HG02798 (cell line): ENCODE measurements at regions not wholly inside any gene's neighbourhood (a gene's known extent, or its start where the extent isn't known, plus 50 kb on each side); places are given as distances from the start of the nearest gene placed in this dataset.

Experiments used
- ATAC-seq: cut with Tn5 transposase; IDR thresholded peaks from one replicate; pipeline ENCODE4 v1.9.1; 2021; ENCODE audit warnings: mild to moderate bottlenecking; ENCODE audit not compliant: unreplicated experiment, poor library complexity

- ATAC-seq, result no peak
These were observed 54.4 kb upstream of the C1orf174 start for GRCh38 chr1:3954170-3955169.

DNA sequence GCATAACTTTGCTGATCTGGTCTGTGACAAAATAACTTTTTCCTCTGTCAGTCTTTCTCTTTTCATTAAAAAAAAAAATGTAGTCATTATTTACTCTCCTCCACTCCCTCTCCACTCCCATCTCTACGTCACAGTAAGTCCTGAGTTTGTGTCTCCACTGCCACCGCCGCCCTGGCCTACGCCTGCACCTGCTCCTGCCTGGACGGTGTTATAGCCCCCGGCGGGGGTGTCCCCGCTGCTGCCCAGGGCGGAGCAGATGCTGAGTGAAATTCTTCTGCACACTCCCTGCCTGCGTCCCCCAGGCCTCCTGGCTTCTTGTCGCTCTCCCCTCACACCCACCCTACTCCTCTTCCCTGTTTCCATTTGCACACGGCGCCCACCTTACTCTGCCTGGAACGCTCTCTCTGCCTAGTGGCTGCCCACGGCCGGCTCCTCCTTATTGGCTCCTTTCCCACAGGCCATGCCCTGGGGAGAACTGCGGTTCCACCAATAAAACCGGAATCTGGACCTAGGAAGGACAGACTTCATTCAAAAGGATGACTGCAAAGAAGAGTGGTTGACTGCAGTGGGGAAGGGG, 55.2 kb upstream of the C1orf174 start:
- ATAC-seq, result no peak

DNA sequence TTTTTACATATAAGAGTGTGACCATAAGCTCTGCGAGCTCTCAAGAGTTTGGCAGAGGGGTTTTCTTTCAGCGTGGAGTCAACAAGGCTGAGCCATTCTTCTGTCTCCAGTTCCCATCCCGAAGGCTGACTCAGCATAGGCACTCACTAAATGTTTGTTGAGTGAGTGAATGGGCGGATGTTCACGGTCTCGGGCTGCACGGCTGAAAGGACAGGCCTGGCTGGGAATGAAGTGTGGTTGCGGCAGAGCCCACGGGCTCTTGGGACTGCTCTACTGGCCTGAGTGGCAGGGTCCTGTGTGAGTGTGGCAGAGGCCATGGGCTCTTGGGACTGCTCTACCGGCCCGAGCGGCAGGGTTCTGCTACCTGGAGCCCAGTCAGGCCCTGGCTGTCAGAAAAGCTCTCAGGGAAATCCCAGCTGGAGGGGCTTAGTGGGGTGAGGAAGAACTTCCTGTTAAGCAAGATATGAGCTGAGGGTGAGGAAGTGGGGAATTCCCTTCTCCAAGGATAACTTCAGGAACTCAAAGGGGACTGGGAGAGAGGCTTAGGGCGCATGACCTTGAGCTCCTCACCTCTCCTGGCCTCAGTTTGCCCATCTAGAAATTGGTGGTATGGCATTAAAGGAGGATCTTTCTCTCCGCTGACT, 56.6 kb upstream of the C1orf174 start:
- ATAC-seq, result no peak

GRCh38 chr1:3959361-3959760, 59.3 kb upstream of the C1orf174 start:
- no peak for ATAC-seq

DNA sequence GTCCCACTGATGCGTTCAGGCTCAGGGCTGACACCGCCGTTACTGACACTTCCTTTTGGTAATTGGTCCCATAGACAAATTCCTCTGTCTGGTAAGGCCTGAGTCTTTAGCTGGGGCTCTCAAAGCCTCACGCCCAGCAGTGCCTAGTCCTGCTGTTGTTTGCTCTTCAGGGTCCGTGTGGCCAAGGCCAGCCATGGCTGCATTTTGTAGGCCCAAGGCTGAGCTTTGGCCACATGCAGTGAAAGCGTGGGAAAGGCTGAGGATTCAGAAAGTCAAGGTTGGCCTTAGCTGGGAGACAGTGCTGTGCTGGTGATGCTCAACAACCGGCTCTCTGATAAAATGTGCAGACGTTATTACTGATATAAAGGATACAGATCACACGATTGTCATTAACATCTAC, 63.5 kb upstream of the C1orf174 start:
- no peak for ATAC-seq

DNA sequence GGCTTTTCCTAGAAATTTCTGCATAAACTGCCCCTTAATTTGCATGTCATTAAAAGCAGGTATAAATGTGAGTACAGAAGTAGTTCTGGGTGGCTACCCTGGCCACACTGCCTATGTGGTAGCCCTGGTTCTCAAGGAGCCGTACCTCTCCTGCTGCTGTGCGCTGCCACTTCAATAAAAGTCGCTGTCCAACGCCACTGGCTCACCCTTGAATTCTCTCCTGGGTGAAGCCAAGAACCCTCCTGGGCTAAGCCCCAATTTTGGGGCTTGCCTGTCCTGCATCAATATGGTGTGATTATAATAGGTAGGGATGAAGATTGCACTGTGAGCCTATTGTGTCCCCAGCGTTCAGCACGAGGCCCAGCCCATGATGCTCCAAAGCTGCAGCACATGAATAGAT, 65.6 kb upstream of the C1orf174 start:
- no peak for ATAC-seq

GRCh38 chr1:3968851-3969250, 68.8 kb upstream of the C1orf174 start:
- ATAC-seq, result no peak

DNA sequence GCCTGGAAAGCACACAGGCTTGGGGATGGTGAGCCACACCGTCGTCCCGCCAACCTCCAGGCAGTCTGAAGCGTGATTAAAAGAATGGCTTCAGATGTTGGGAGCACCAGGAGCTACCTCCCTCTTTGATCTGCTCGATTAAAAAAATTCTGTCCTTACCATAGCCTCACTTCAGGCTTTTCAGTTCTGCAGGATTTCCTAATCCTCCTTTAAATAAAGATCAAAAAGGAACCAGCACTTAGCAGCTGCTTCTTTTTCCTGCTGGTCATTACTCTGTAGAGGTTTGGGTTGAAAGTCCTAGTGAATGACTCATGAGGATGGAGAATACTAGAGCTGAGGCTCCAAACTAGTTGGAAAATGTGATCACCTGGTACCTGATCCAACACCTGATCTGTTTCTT, 71.9 kb upstream of the C1orf174 start:
- no peak for ATAC-seq

DNA sequence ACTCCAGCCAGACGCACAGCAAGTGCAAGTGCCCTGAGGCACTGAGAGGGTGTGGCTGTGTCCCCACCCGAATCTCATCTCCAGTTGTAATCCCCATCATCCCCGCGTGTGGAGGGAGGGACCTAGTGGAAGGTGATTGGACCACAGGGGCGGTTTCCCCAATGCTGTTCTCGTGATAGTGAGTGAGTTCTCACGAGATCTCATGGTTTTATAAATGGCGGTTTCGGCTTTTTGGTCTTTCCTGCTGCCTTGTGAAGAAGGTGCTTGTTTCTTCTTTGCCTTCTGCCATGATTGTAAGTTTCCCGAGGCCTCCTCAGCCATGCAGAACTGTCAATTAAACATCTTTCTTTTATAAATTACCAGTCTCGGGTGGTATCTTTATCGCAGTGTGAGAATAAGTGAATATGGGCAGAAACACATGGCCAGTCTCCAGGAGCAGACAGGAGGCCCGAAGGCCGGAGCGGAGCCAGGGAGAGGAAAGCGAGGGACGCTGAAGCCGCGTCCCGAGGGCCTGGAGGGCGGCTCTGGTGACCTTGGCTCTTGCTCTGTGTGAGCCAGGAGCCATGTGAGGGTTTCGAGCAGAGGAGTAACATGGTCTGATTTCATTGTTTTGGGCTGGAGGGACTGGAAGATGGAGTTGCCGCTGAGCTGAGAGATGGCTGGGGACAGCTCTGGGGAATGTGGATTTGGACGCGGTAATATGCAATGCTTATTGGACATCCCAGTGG, 76.0 kb upstream of the C1orf174 start:
- ATAC-seq, result no peak

DNA sequence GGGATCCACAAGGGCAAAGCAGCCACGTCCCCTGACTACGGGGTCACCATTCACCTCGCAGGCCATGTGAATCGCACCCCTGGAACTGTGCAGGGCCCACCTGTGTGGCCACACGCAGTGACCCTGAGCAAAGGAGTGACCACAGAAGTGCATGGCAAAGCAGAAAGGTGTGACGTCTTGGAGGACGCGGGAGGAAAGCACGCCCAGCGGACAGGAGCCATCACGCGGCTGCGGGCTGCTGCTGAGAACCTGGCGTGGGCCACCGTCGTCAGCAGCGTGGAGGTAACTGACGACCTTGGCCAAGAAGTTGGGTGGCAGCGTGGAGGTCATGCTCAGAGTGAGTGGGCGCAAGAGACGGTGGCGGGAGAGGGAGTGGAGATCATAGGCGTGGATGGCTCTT, 76.7 kb upstream of the C1orf174 start:
- ATAC-seq, result no peak

GRCh38 chr1:3978196-3978989, 78.3 kb upstream of the C1orf174 start:
- ATAC-seq, result no peak

DNA sequence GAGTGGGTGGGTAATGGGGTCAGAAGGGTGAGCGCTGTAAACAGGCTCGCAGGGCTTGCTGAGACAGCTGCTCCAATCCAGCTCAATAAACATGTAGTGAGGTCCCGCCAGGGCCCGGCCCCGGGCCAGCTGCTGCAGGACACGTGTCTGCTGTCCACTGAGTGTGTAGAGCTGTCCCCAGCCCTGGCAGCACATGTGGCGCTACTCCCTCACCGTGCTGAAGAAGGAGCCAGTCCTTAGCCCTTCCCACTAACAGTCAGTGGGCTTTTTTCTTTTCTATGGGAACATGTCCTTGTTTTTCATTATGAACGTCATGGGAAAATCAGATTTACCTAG, 78.9 kb upstream of the C1orf174 start:
- ATAC-seq, result no peak

DNA sequence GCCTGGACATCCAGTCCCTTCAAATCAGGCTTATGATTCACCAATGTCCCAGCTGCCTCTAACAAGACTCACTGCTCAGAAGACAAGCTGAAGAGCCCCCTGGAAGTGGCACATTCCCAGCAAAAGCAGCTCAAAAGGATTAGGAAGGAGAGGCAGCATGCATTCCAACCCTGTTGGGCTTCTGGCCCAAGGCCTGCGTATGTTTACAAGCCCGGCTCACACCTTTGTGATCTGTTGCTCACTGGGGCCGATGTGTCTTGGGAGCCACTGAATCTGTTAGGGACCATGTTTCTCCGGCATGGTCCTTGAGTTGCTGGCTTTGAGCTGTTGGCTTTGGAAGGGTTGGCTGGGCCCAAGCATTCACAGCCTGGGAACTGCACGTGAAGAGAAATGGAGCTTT, 81.2 kb upstream of the C1orf174 start:
- ATAC-seq, result no peak

DNA sequence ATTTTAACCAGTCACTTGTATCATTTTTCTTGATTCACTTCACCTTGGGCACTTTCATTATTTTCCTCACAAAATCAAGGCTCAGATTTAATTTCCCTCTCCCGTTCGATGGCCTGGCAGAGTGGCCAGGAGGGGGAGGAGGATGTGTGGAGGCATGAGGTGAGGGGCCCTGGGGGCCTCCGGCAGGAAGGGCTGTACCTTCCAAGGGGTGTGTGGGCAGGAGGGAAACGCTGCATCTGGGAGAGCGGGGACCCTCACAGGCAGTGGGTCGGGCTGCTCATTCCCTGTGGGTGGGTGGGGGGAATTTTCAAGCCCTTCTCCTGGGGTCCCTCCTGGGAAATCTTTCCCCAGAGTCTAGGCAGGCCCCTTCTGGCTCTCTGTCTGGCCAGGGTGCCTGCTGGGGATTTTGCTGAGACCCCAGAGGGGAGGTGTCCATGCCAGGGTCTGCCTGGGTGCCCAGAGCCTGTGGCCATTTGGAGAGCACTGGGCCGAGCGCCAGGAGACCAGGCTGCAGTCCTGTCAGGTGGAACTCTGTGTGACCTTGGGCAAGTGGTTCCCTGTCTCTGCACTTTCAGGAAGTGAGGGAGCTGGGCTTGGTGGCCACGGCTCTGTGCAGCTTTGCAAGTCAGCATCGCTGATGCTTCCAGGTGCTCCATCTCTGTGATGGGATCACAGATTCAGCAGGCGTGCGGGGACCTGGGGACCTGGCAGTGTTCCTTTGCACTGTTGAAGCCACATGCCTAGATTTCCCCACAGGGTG, 81.9 kb upstream of the C1orf174 start:
- ATAC-seq, result no peak

DNA sequence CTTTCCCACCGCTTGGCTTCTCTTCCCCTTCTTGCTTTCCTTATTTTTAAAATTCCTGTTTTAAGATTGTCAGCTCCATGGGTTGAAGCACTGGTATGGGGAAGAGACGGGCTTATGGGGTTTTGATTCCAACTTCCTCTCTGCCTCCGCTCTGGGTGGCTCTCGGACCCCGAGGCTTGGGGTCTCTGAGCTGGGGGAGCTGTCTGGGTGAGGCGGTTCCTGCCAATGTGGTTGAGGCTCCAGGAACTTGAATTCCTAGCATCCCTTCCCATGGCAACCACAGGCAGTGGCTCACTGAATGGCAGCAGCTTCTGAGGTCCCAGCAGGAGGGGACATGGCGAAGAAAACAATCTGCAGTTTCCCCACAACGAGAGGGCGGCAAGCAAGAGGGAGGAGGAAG, 83.1 kb upstream of the C1orf174 start:
- ATAC-seq, result no peak

- no peak for ATAC-seq
These were observed 84.5 kb upstream of the C1orf174 start for GRCh38 chr1:3984586-3984985.

DNA sequence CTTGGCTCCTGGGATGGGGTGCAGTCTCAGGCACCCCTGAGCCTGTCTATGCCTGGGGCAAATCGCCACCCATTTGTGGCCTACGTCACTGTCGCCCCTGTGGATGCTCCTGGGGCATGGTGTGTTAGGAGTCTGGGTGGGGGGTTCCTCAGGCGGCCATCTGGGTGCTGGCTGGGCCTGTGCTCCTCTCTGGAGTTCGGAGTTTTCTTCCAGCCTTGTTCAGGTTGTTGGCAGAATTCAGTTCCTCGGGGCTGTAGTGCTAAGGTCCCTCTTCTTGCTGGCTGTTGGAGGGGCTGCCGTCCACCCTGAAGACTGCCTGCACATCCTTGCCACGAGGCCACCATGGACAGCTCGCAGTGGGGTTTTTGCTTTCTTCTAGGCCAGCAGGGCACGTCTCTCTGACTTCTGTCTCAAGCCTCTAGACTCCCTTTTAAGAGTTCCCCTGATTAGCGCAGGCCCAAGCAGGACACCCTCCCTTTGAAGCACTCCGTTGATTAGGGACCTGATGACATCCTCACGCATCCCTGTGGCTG, 86.7 kb upstream of the C1orf174 start:
- ATAC-seq, result no peak

DNA sequence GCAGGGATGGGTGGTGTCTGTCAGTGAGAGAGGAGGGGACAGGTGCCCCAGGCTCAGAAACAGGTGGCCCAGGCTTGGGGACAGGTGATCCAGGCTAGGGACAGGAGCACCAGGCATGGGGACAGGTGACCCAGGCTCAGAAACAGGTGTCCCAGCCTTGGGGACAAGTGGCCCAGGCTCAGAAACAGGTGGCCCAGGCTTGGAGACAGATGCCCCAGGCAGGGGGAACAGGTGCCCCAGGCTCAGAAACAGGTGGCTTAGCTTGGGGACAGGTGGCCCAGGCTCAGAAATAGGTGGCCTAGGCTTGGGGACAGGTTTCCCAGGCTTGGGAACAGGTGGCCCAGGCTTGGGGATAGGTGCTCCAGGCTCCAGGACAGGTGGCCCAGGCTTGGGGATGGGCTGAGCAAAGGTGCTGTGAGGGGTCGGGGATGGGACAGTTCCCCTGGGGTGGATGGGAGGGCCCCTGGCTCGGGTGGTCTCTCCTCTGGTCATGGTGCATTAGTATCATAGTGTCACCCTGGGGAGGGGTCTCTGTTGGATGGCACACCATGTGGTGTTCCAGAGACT, 87.7 kb upstream of the C1orf174 start:
- no peak for ATAC-seq

- no peak for ATAC-seq
These were observed 88.4 kb upstream of the C1orf174 start for GRCh38 chr1:3988431-3988830.
